ENCODE measurements at regions not wholly inside any gene's neighbourhood (a gene's known extent, or its start where the extent isn't known, plus 50 kb on each side); places are given as distances from the start of the nearest gene placed in this dataset.

DNA sequence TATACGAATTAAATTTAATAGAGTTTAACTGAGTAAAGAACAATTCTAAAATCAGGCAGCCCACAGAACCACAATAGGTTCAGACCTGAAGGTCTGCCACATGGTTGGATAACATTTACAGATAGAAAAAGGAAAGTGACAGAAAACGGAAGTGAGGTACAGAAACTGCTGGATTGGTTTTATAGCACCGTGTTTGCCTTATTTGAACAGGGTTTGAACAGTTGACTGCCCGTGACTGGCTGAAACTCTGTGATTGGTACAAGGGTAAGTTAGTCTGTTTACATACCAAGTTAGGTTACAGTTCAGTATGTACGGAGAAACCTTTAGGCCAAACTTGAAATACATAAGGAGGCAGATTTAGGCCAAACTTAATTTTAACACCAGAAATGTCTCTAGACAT lies 64.1 kb upstream of the ATXN3L start:
- TF ChIP-seq, protein P1, sequence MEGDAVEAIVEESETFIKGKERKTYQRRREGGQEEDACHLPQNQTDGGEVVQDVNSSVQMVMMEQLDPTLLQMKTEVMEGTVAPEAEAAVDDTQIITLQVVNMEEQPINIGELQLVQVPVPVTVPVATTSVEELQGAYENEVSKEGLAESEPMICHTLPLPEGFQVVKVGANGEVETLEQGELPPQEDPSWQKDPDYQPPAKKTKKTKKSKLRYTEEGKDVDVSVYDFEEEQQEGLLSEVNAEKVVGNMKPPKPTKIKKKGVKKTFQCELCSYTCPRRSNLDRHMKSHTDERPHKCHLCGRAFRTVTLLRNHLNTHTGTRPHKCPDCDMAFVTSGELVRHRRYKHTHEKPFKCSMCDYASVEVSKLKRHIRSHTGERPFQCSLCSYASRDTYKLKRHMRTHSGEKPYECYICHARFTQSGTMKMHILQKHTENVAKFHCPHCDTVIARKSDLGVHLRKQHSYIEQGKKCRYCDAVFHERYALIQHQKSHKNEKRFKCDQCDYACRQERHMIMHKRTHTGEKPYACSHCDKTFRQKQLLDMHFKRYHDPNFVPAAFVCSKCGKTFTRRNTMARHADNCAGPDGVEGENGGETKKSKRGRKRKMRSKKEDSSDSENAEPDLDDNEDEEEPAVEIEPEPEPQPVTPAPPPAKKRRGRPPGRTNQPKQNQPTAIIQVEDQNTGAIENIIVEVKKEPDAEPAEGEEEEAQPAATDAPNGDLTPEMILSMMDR (conservative IDR thresholded peaks at IDR 0.05; ENCODE audit: low read length): no peak
- no peak for TF ChIP-seq EZH2phosphoT487 (IDR thresholded peaks at IDR 0.05; ENCODE audit: borderline replicate concordance)

Data from Loucy (cell line).